Panc1 (cell line): ENCODE measurements at regions not wholly inside any gene's neighbourhood (a gene's known extent, or its start where the extent isn't known, plus 50 kb on each side); places are given as distances from the start of the nearest gene placed in this dataset.

Source experiments
- CTCF ChIP-seq: fragments of 450-650 bp; IDR thresholded peaks from 2 replicates; pipeline ENCODE4 v1.5.1; 2017; ENCODE audit warnings: mild to moderate bottlenecking
- POLR2AphosphoS5 ChIP-seq: IDR thresholded peaks from 2 replicates; pipeline ENCODE4 v1.6.1; 2012; ENCODE audit warnings: mild to moderate bottlenecking, low read depth, low read length, moderate library complexity
- SIN3A ChIP-seq: IDR thresholded peaks from 2 replicates; pipeline ENCODE4 v1.6.1; 2012; ENCODE audit warnings: low read depth, mild to moderate bottlenecking, low read length, moderate library complexity, borderline replicate concordance; ENCODE audit not compliant: insufficient read depth

GRCh38 chr20:50259705-50260478 lies 69.3 kb downstream of the CEBPB start:
- TF ChIP-seq CTCF (no peak), SIN3A (no peak), POLR2AphosphoS5 (no peak)
